Astrocyte of the spinal cord (primary cell): ENCODE measurements at regions not wholly inside any gene's neighbourhood (a gene's known extent, or its start where the extent isn't known, plus 50 kb on each side); places are given as distances from the start of the nearest gene placed in this dataset.
"Not testable (repeated sequence)": the region's sequence is repeated elsewhere in the genome, so short reads cannot be mapped to it uniquely, and the experiment has no call there.

Experiments used
- DNase-seq: peaks from one replicate; pipeline ENCODE4 v3.0.0; 2011; ENCODE audit warnings: low read depth, low spot score
- H3K4me3 ChIP-seq: 2 replicates; pipeline ENCODE4 v1.5.1; 2011; ENCODE audit warnings: low read depth, mild to moderate bottlenecking, low read length, moderate library complexity
- in situ Hi-C: cut with HindIII; loops from 2 replicates; pipeline ENCODE4 v1.10.0; 2017; ENCODE audit warnings: low sequenced_read_pairs
- TF ChIP-seq, protein P1 (sequence below): IDR thresholded peaks from 2 replicates; pipeline ENCODE4 v1.5.1; 2012; ENCODE audit warnings: low read depth, mild to moderate bottlenecking, low read length, inconsistent platforms

DNA sequence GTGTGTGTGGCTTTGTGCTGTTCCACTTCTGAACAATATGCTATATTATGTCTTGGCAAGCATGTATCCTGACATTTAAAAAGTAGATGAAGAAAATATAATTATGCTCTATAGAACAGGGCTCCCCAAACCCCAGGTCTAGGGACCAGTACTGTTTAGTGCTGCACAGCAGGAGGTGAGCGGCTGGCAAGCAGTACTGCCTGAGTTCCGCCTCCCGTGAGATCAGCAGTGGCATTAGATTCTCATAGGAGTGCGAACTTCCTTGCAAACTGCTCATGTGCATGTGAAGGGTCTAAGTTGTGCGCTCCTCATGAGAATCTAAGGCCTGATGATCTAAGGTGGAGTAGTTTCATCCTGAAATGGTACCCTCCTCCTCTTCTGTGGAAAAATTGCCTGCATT is 979.1 kb upstream of the CTNND2 start:
- in situ Hi-C loops = no loop called here
- DNase-seq = no peak
- TF ChIP-seq, protein P1, sequence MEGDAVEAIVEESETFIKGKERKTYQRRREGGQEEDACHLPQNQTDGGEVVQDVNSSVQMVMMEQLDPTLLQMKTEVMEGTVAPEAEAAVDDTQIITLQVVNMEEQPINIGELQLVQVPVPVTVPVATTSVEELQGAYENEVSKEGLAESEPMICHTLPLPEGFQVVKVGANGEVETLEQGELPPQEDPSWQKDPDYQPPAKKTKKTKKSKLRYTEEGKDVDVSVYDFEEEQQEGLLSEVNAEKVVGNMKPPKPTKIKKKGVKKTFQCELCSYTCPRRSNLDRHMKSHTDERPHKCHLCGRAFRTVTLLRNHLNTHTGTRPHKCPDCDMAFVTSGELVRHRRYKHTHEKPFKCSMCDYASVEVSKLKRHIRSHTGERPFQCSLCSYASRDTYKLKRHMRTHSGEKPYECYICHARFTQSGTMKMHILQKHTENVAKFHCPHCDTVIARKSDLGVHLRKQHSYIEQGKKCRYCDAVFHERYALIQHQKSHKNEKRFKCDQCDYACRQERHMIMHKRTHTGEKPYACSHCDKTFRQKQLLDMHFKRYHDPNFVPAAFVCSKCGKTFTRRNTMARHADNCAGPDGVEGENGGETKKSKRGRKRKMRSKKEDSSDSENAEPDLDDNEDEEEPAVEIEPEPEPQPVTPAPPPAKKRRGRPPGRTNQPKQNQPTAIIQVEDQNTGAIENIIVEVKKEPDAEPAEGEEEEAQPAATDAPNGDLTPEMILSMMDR = no peak
- no peak overlapping the region for H3K4me3 ChIP-seq

DNA sequence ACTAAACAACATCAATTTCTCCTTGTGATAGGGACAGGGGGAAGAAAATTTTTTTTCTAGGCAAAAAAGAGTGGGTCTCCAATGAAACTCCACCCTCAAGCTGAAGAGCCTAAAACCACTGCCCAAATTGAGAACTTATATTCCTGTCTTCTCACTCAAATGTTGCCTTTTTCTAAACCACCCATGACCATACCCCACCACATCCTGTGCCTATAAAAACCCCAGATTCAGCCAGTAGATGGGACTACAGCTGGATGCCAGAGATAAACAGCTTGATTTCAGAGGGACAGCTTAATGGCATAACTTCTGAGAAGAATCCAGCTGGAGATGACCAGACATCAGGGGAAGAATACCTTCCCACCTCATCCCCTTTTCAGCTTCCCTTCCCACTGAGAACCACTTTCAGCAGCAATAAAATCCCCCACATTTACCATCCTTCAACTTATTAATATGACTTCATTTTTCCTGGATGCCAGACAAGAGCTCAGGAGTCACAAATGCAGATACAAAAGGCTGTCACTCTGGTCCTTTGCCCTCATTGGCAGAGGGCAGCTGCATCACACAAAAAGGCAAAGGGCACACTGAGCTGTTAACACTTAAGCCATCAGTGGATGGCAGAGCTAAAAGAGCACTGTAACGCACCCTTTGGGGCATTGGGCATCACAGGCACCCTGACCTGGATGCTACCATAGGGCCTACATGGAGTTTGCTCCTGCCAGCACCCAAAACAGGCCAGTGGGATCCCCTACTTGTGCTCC is 972.5 kb upstream of the CTNND2 start:
- H3K4me3 ChIP-seq = no peak overlapping the region
- in situ Hi-C loops = no loop called here
- no peak for DNase-seq
- TF ChIP-seq, protein P1 = no peak

DNA sequence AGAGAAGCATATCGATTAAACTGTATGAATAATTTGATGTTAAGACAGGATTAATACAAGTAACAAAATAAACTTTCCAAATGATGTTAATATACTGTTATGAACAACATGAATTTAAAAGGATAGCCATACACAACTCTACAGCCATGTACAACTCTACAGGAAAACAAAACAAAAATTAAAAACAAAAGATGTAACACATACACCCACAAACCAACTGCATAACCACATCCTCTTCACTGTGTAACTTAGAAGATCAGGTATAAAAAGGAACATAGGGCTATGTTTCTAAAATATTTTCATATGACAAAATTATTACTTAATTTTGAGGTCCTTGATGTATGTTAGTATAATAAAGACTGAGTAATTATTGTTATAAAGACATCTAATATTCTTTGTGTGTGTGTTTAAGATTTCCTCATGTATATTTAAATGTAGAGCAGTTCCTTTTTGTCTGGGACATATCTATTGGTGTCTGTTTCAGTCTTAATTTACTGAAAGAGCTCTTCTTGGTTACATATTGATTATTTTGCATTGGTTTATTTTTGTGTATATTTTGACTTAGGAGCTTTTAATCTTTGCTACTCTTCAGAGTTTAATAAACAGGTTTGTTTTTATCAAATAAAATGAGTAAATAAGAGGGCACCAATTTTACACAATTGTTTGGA is 966.8 kb upstream of the CTNND2 start:
- H3K4me3 ChIP-seq = no peak overlapping the region
- TF ChIP-seq, protein P1 = no peak

DNA sequence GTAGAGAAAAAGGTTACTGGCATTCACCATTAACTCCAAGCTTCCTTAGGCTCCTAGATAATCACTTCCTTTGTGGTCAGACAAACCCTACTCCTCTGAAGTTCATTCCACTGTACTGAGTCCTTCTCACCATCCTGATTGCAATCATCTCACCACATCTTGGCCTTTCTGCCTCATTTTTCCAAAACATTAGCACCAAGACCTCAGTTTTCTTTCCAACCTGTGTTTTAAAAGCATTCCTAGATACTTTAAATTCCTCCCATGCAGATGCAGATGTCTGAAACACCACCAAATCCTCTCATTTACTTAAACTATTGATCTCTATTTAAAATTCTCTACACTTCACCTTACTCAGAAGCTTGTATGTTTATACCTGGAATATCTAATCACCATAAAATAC is 961.3 kb upstream of the CTNND2 start:
- TF ChIP-seq, protein P1 = no peak
- no peak overlapping the region for H3K4me3 ChIP-seq
- in situ Hi-C loops = no loop called here
- peak; percentile 29 for DNase-seq

More for the DNA sequence above, 966.8 kb upstream of the CTNND2 start:
- DNase-seq = no peak
- in situ Hi-C loops = no loop called here

DNA sequence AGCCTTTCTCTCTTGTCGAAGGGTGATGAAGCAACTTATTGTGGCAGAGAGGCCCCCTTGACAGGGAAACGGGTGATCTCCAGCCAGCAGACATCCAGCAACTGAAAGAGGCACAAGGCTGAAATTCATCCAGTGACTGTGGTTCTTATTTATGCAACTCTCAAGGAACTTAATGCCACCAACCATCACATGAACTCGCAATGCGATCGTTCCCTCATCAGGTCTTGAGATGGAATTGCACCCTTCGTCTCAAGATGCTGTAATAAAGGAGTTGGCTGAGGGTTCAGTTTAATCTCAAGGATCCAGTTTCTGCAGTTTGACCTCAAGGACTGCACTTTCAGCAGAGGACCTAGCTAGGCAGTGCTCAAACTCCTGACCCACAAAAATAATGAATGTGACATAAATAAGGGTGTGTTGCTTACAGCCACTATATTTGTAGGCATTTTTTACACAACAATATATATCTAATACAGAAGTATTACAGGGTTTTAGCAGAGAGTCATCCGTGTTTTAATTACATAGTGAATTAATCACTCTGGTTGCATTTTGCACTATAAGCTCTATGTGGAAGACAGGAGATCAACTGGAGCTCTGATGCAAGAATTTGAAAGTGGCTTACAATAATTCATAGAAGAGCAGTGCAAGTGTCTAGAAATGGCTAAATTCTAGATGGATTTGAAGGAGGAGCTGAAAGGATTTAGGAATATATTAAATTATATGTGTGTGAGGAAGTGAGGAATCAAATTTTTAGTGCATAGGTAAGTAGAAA is 957.8 kb upstream of the CTNND2 start:
- DNase-seq = no peak
- TF ChIP-seq, protein P1 = no peak
- no peak overlapping the region for H3K4me3 ChIP-seq
- in situ Hi-C loops = no loop called here

DNA sequence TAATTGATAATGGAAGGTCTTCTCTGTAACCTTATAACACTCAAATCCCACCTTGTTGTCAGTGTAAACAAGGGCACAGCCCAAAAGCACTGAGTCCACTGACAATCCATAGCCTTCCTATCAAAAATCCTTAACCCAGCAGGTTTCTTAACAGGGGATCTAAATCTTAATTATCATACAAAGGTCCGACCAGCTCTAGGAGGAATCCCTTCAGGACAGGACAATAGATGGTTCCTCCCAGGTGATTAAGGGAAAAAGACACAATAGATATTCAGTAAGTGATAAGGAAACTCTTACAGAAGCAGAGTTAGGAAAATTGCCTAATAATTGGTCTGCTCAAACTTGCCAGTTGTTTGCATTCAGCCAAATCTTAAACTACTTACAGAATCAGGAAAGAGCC is 951.9 kb upstream of the CTNND2 start:
- H3K4me3 ChIP-seq, DNase-seq, in situ Hi-C loops: not testable (repeated sequence)
